Stimulated activated naive CD4-positive, alpha-beta T cell treated with Interleukin-2 at 50 U/mL for 16 hours (primary cell): ENCODE measurements at regions not wholly inside any gene's neighbourhood (a gene's known extent, or its start where the extent isn't known, plus 50 kb on each side); places are given as distances from the start of the nearest gene placed in this dataset.

Source experiments
- DNase-seq: peaks from one replicate; lab custom pipeline; 2025; lab: John Stamatoyannopoulos, UW

- DNase-seq: no peak
Measured at GRCh38 chr21:31500071-31500470, 156.0 kb upstream of the TIAM1 start.

- no peak for DNase-seq
Measured at GRCh38 chr21:31498985-31499384, 154.9 kb upstream of the TIAM1 start.

GRCh38 chr21:31497914-31498313 is 153.9 kb upstream of the TIAM1 start:
- DNase-seq: no peak

GRCh38 chr21:31493350-31493880 is 149.4 kb upstream of the TIAM1 start:
- no peak for DNase-seq

GRCh38 chr21:31491617-31492016 is 147.6 kb upstream of the TIAM1 start:
- DNase-seq: no peak

GRCh38 chr21:31490443-31490842 is 146.4 kb upstream of the TIAM1 start:
- no peak for DNase-seq

GRCh38 chr21:31489726-31490125 is 145.7 kb upstream of the TIAM1 start:
- DNase-seq: no peak

GRCh38 chr21:31489014-31489413 is 145.0 kb upstream of the TIAM1 start:
- DNase-seq: no peak

- no peak for DNase-seq
Measured at GRCh38 chr21:31484219-31484618, 140.2 kb upstream of the TIAM1 start.

GRCh38 chr21:31483146-31483545 is 139.1 kb upstream of the TIAM1 start:
- no peak for DNase-seq

- no peak for DNase-seq
Measured at GRCh38 chr21:31482460-31482859, 138.4 kb upstream of the TIAM1 start.

- no peak for DNase-seq
Measured at GRCh38 chr21:31480228-31480627, 136.2 kb upstream of the TIAM1 start.

GRCh38 chr21:31479714-31480113 is 135.7 kb upstream of the TIAM1 start:
- no peak for DNase-seq

GRCh38 chr21:31479222-31479621 is 135.2 kb upstream of the TIAM1 start:
- DNase-seq: no peak

- DNase-seq: no peak
Measured at GRCh38 chr21:31476263-31477022, 132.4 kb upstream of the TIAM1 start.

GRCh38 chr21:31475223-31475622 is 131.2 kb upstream of the TIAM1 start:
- no peak for DNase-seq

- DNase-seq: no peak
Measured at GRCh38 chr21:31473685-31474345, 129.8 kb upstream of the TIAM1 start.

- DNase-seq: no peak
Measured at GRCh38 chr21:31471865-31472264, 127.8 kb upstream of the TIAM1 start.

- DNase-seq: no peak
Measured at GRCh38 chr21:31470896-31471694, 127.0 kb upstream of the TIAM1 start.

GRCh38 chr21:31460980-31461379 is 116.9 kb upstream of the TIAM1 start:
- DNase-seq: no peak

GRCh38 chr21:31459457-31459856 is 115.4 kb upstream of the TIAM1 start:
- DNase-seq: no peak

GRCh38 chr21:31457675-31458074 is 113.6 kb upstream of the TIAM1 start:
- no peak for DNase-seq

- DNase-seq: no peak
Measured at GRCh38 chr21:31456201-31456600, 112.1 kb upstream of the TIAM1 start.
